ENCODE measurements at regions not wholly inside any gene's neighbourhood (a gene's known extent, or its start where the extent isn't known, plus 50 kb on each side); places are given as distances from the start of the nearest gene placed in this dataset.

- Histone ChIP-seq H3K79me2 (no peaks in the 10 kb centered on the region), H2AFZ (no peak overlapping the region), H3K36me3 (replicated peaks; ENCODE audit: insufficient read depth, low read depth) (no peaks in the 10 kb centered on the region), H4K20me1 (ENCODE audit: insufficient read depth, poor library complexity, severe bottlenecking) (no peaks in the 10 kb centered on the region), H3K4me1 (ENCODE audit: insufficient read depth) (no peaks in the 10 kb centered on the region), H3K27ac (no peak overlapping the region), H3K27me3 (no peaks in the 10 kb centered on the region), H3K4me3 (no peak overlapping the region), H3K4me2 (no peak overlapping the region), H3K9me2 (replicated peaks; ENCODE audit: insufficient read depth) (no peaks in the 10 kb centered on the region), H3K9me3 (ENCODE audit: low read depth) (no peaks in the 10 kb centered on the region)
- WGBS (ENCODE audit: low lambda C conversion rate, missing lambda C conversion rate), result 86% methylated on average over 3 of the region's 3 CpGs
- no peak for DNase-seq (ENCODE audit: low spot score)
- TF ChIP-seq EZH2 (IDR thresholded peaks at IDR 0.05; ENCODE audit: borderline replicate concordance) (no peak), CTCF (IDR thresholded peaks at IDR 0.05; ENCODE audit: poor library complexity) (no peak), EZH2phosphoT487 (IDR thresholded peaks at IDR 0.05; ENCODE audit: low read depth, severe bottlenecking, unreplicated experiment) (no peak)
Measured at GRCh38 chr12:19002216-19002615, 127.3 kb upstream of the PLEKHA5 start.

- H3K27me3 ChIP-seq, result no peaks in the 10 kb centered on the region
- DNase-seq (ENCODE audit: low spot score), result no peak
- no peak overlapping the region for H3K4me3 ChIP-seq
- no peak overlapping the region for H3K4me2 ChIP-seq
- no peaks in the 10 kb centered on the region for H4K20me1 ChIP-seq (ENCODE audit: insufficient read depth, poor library complexity, severe bottlenecking)
- no peaks in the 10 kb centered on the region for H3K9me2 ChIP-seq (replicated peaks; ENCODE audit: insufficient read depth)
- no peak overlapping the region for H3K27ac ChIP-seq
- no peak for TF ChIP-seq EZH2phosphoT487 (IDR thresholded peaks at IDR 0.05; ENCODE audit: low read depth, severe bottlenecking, unreplicated experiment)
- no peak for TF ChIP-seq CTCF (IDR thresholded peaks at IDR 0.05; ENCODE audit: poor library complexity)
- no peak for TF ChIP-seq EZH2 (IDR thresholded peaks at IDR 0.05; ENCODE audit: borderline replicate concordance)
- H3K79me2 ChIP-seq, result no peaks in the 10 kb centered on the region
- WGBS (ENCODE audit: low lambda C conversion rate, missing lambda C conversion rate), result 43% methylated on average over 2 of the region's 2 CpGs
- H3K9me3 ChIP-seq (ENCODE audit: low read depth), result no peaks in the 10 kb centered on the region
- no peaks in the 10 kb centered on the region for H3K36me3 ChIP-seq (replicated peaks; ENCODE audit: insufficient read depth, low read depth)
- H2AFZ ChIP-seq, result no peak overlapping the region
- H3K4me1 ChIP-seq (ENCODE audit: insufficient read depth), result no peaks in the 10 kb centered on the region
Measured at GRCh38 chr12:19003141-19003540, 126.4 kb upstream of the PLEKHA5 start.

- H4K20me1 ChIP-seq (ENCODE audit: insufficient read depth, poor library complexity, severe bottlenecking), result no peaks in the 10 kb centered on the region
- no peaks in the 10 kb centered on the region for H3K9me2 ChIP-seq (replicated peaks; ENCODE audit: insufficient read depth)
- 73% methylated on average over 4 of the region's 4 CpGs for WGBS (ENCODE audit: low lambda C conversion rate, missing lambda C conversion rate)
- H3K4me2 ChIP-seq, result no peak overlapping the region
- no peak overlapping the region for H3K4me3 ChIP-seq
- no peaks in the 10 kb centered on the region for H3K9me3 ChIP-seq (ENCODE audit: low read depth)
- peak overlapping the region; percentile 22 for H2AFZ ChIP-seq
- H3K36me3 ChIP-seq (replicated peaks; ENCODE audit: insufficient read depth, low read depth), result no peaks in the 10 kb centered on the region
- H3K4me1 ChIP-seq (ENCODE audit: insufficient read depth), result no peaks in the 10 kb centered on the region
- H3K27me3 ChIP-seq, result no peaks in the 10 kb centered on the region
- TF ChIP-seq CTCF (IDR thresholded peaks at IDR 0.05; ENCODE audit: poor library complexity) (no peak), EZH2phosphoT487 (IDR thresholded peaks at IDR 0.05; ENCODE audit: low read depth, severe bottlenecking, unreplicated experiment) (no peak), EZH2 (IDR thresholded peaks at IDR 0.05; ENCODE audit: borderline replicate concordance) (no peak)
- H3K79me2 ChIP-seq, result no peaks in the 10 kb centered on the region
- DNase-seq (ENCODE audit: low spot score), result no peak
- no peak overlapping the region for H3K27ac ChIP-seq
Measured at GRCh38 chr12:19003987-19004619, 125.4 kb upstream of the PLEKHA5 start.

Data from hepatocyte (in vitro differentiated cells).